SJCRH30 (cell line): ENCODE measurements at regions not wholly inside any gene's neighbourhood (a gene's known extent, or its start where the extent isn't known, plus 50 kb on each side); places are given as distances from the start of the nearest gene placed in this dataset.

Experiments
- DNase-seq, 2 experiments: peaks; one replicate each; pipeline ENCODE4 v3.0.0-alpha.2; 2015 to 2020
- H3K27ac ChIP-seq: fragments of 250-450 bp; sonication (Bioruptor Pico); 2 replicates; pipeline ENCODE4 v1.5.1; 2020; ENCODE audit warnings: mild to moderate bottlenecking, moderate library complexity
- H3K27me3 ChIP-seq: fragments of 250-450 bp; sonication (Bioruptor Pico); 2 replicates; pipeline ENCODE4 v1.5.1; 2020; ENCODE audit warnings: mild to moderate bottlenecking, moderate library complexity
- H3K36me3 ChIP-seq: fragments of 250-450 bp; sonication (Bioruptor Pico); 2 replicates; pipeline ENCODE4 v1.5.1; 2020; ENCODE audit warnings: mild to moderate bottlenecking, moderate library complexity
- H3K4me1 ChIP-seq: fragments of 250-450 bp; sonication (Bioruptor Pico); 2 replicates; pipeline ENCODE4 v1.5.1; 2020; ENCODE audit warnings: mild to moderate bottlenecking, moderate library complexity
- H3K4me3 ChIP-seq: fragments of 250-450 bp; sonication (Bioruptor Pico); 2 replicates; pipeline ENCODE4 v1.5.1; 2020; ENCODE audit warnings: mild to moderate bottlenecking, moderate library complexity
- H3K9me3 ChIP-seq: fragments of 250-450 bp; sonication (Bioruptor Pico); replicated peaks from 2 replicates; pipeline ENCODE4 v1.5.1; 2020; ENCODE audit warnings: mild to moderate bottlenecking, moderate library complexity

- no peak overlapping the region for H3K4me3 ChIP-seq
- H3K4me1 ChIP-seq: no peaks in the 10 kb centered on the region
- DNase-seq: no peak
- no peaks in the 10 kb centered on the region for H3K27me3 ChIP-seq
- no peak overlapping the region for H3K27ac ChIP-seq
- H3K36me3 ChIP-seq: no peaks in the 10 kb centered on the region
- H3K9me3 ChIP-seq: no peaks in the 10 kb centered on the region
Measured at GRCh38 chr18:78571063-78571785, 408.4 kb upstream of the SALL3 start.

- DNase-seq: no peak
- Histone ChIP-seq H3K4me3 (no peak overlapping the region), H3K4me1 (no peaks in the 10 kb centered on the region), H3K9me3 (no peaks in the 10 kb centered on the region), H3K27me3 (no peaks in the 10 kb centered on the region), H3K27ac (no peak overlapping the region), H3K36me3 (no peaks in the 10 kb centered on the region)
Measured at GRCh38 chr18:78571831-78572347, 407.7 kb upstream of the SALL3 start.

- no peaks in the 10 kb centered on the region for H3K4me1 ChIP-seq
- no peaks in the 10 kb centered on the region for H3K27me3 ChIP-seq
- no peak for DNase-seq
- H3K27ac ChIP-seq: no peak overlapping the region
- H3K4me3 ChIP-seq: no peak overlapping the region
- H3K9me3 ChIP-seq: no peaks in the 10 kb centered on the region
- H3K36me3 ChIP-seq: no peaks in the 10 kb centered on the region
Measured at GRCh38 chr18:78573773-78574172, 405.8 kb upstream of the SALL3 start.

GRCh38 chr18:78576967-78577366 is 402.7 kb upstream of the SALL3 start:
- Histone ChIP-seq H3K27ac (no peak overlapping the region), H3K9me3 (no peaks in the 10 kb centered on the region), H3K27me3 (no peaks in the 10 kb centered on the region), H3K4me3 (no peak overlapping the region), H3K36me3 (no peaks in the 10 kb centered on the region), H3K4me1 (no peaks in the 10 kb centered on the region)
- no peak for DNase-seq

GRCh38 chr18:78579449-78579848 is 400.2 kb upstream of the SALL3 start:
- Histone ChIP-seq H3K36me3 (no peaks in the 10 kb centered on the region), H3K27me3 (no peaks in the 10 kb centered on the region), H3K4me1 (no peaks in the 10 kb centered on the region), H3K9me3 (no peaks in the 10 kb centered on the region), H3K27ac (no peak overlapping the region), H3K4me3 (no peak overlapping the region)
- no peak for DNase-seq

GRCh38 chr18:78579854-78580577 is 399.6 kb upstream of the SALL3 start:
- H3K4me3 ChIP-seq: no peak overlapping the region
- H3K4me1 ChIP-seq: no peaks in the 10 kb centered on the region
- H3K36me3 ChIP-seq: no peaks in the 10 kb centered on the region
- no peak overlapping the region for H3K27ac ChIP-seq
- no peaks in the 10 kb centered on the region for H3K9me3 ChIP-seq
- no peak for DNase-seq
- no peaks in the 10 kb centered on the region for H3K27me3 ChIP-seq

- no peak for DNase-seq
- no peaks in the 10 kb centered on the region for H3K27me3 ChIP-seq
- no peak overlapping the region for H3K4me3 ChIP-seq
- no peaks in the 10 kb centered on the region for H3K4me1 ChIP-seq
- H3K36me3 ChIP-seq: no peaks in the 10 kb centered on the region
- H3K27ac ChIP-seq: no peak overlapping the region
- no peaks in the 10 kb centered on the region for H3K9me3 ChIP-seq
Measured at GRCh38 chr18:78580835-78581339, 398.7 kb upstream of the SALL3 start.

GRCh38 chr18:78582181-78582709 is 397.4 kb upstream of the SALL3 start:
- Histone ChIP-seq H3K9me3 (no peaks in the 10 kb centered on the region), H3K27ac (no peak overlapping the region), H3K4me1 (no peaks in the 10 kb centered on the region), H3K36me3 (no peaks in the 10 kb centered on the region), H3K4me3 (no peak overlapping the region), H3K27me3 (no peaks in the 10 kb centered on the region)
- DNase-seq: no peak

- Histone ChIP-seq H3K4me3 (no peak overlapping the region), H3K4me1 (no peaks in the 10 kb centered on the region), H3K9me3 (no peaks in the 10 kb centered on the region), H3K36me3 (no peaks in the 10 kb centered on the region), H3K27me3 (no peaks in the 10 kb centered on the region), H3K27ac (no peak overlapping the region)
- DNase-seq: no peak
Measured at GRCh38 chr18:78582898-78583738, 396.5 kb upstream of the SALL3 start.

GRCh38 chr18:78583739-78584458 is 395.7 kb upstream of the SALL3 start:
- no peaks in the 10 kb centered on the region for H3K36me3 ChIP-seq
- no peak overlapping the region for H3K27ac ChIP-seq
- DNase-seq: peak; percentile 2 to 13
- H3K4me3 ChIP-seq: no peak overlapping the region
- no peaks in the 10 kb centered on the region for H3K9me3 ChIP-seq
- no peaks in the 10 kb centered on the region for H3K4me1 ChIP-seq
- H3K27me3 ChIP-seq: no peaks in the 10 kb centered on the region

GRCh38 chr18:78584459-78585022 is 395.1 kb upstream of the SALL3 start:
- DNase-seq: no peak
- no peaks in the 10 kb centered on the region for H3K4me1 ChIP-seq
- no peak overlapping the region for H3K4me3 ChIP-seq
- no peaks in the 10 kb centered on the region for H3K36me3 ChIP-seq
- no peak overlapping the region for H3K27ac ChIP-seq
- H3K27me3 ChIP-seq: no peaks in the 10 kb centered on the region
- no peaks in the 10 kb centered on the region for H3K9me3 ChIP-seq

GRCh38 chr18:78586586-78586985 is 393.0 kb upstream of the SALL3 start:
- no peak overlapping the region for H3K27ac ChIP-seq
- no peak overlapping the region for H3K4me3 ChIP-seq
- H3K27me3 ChIP-seq: no peaks in the 10 kb centered on the region
- no peaks in the 10 kb centered on the region for H3K9me3 ChIP-seq
- H3K4me1 ChIP-seq: no peaks in the 10 kb centered on the region
- H3K36me3 ChIP-seq: no peaks in the 10 kb centered on the region
- DNase-seq: no peak

- no peaks in the 10 kb centered on the region for H3K9me3 ChIP-seq
- no peaks in the 10 kb centered on the region for H3K36me3 ChIP-seq
- no peaks in the 10 kb centered on the region for H3K27me3 ChIP-seq
- H3K4me1 ChIP-seq: no peaks in the 10 kb centered on the region
- H3K4me3 ChIP-seq: no peak overlapping the region
- peak in 1 of 2 experiments; percentile 4 for DNase-seq
- no peak overlapping the region for H3K27ac ChIP-seq
Measured at GRCh38 chr18:78587096-78587495, 392.5 kb upstream of the SALL3 start.
